Naive thymus-derived CD4-positive, alpha-beta T cell (primary cell): ENCODE measurements at regions not wholly inside any gene's neighbourhood (a gene's known extent, or its start where the extent isn't known, plus 50 kb on each side); places are given as distances from the start of the nearest gene placed in this dataset.

Experiments used
- ATAC-seq: fragments of 150-1000 bp; cut with Tn5 transposase; 2 replicates; pipeline ENCODE4 v1.10.0; 2021; ENCODE audit warnings: mild to moderate bottlenecking, moderate library complexity
- CTCF ChIA-PET: fragments of 350-600 bp; sonication (Branson Sonifier 250); formaldehyde crosslinking; loops from one replicate; lab custom pipeline; 2021; ENCODE audit warnings: antibody characterized with exemption; lab: Charles Lee
- POLR2A ChIA-PET: fragments of 350-600 bp; sonication (Branson Sonifier 250); formaldehyde crosslinking; loops from one replicate; lab custom pipeline; 2021; ENCODE audit warnings: antibody characterized with exemption, inconsistent platforms; lab: Charles Lee
- DNase-seq, 9 donors: peaks; one replicate each; pipeline versions ENCODE4 v3.0.0 to v3.0.0-alpha.2; 2020 to 2022; ENCODE audit warnings: mixed read lengths in 1 of 9
- H3K27ac ChIP-seq: one replicate; pipeline ENCODE4 v1.7.0; 2013; ENCODE audit warnings: mild to moderate bottlenecking, low read depth, low read length, moderate library complexity
- H3K27me3 ChIP-seq, 2 donors: one replicate each; pipeline ENCODE4 v1.7.0; 2013; ENCODE audit warnings: low read length in 2 of 2, mild to moderate bottlenecking in 2 of 2, moderate library complexity in 2 of 2; ENCODE audit not compliant: control insufficient read depth in 2 of 2, insufficient read depth in 2 of 2
- H3K36me3 ChIP-seq, 3 experiments: 1 replicate in 2 of 3; 2 replicates in 1 of 3; pipeline ENCODE4 v1.7.0; 2013; ENCODE audit warnings: low read length in 3 of 3, mild to moderate bottlenecking in 3 of 3, moderate library complexity in 1 of 3; ENCODE audit not compliant: insufficient read depth in 3 of 3, control insufficient read depth in 2 of 3
- H3K4me1 ChIP-seq, 2 donors: one replicate each; pipeline ENCODE4 v1.7.0; 2013; ENCODE audit warnings: low read length in 2 of 2, mild to moderate bottlenecking in 2 of 2, moderate library complexity in 1 of 2; ENCODE audit not compliant: control insufficient read depth in 2 of 2, insufficient read depth in 2 of 2
- H3K4me3 ChIP-seq: 2 replicates; pipeline ENCODE4 v1.7.0; 2013; ENCODE audit warnings: mild to moderate bottlenecking, low read length
- H3K9me3 ChIP-seq, 3 experiments: 1 replicate in 2 of 3; 2 replicates in 1 of 3; pipeline ENCODE4 v1.7.0; 2013; ENCODE audit warnings: low read length in 3 of 3; ENCODE audit not compliant: control insufficient read depth in 2 of 3
- H3K27ac Mint-ChIP-seq, 9 donors: one replicate each; pipeline ENCODE4 v1.8.0; 2020 to 2022; ENCODE audit warnings: mixed read lengths in 9 of 9, mild to moderate bottlenecking in 8 of 9, moderate library complexity in 5 of 9, inconsistent platforms in 2 of 9
- H3K27me3 Mint-ChIP-seq, 5 donors: one replicate each; pipeline ENCODE4 v1.8.0; 2021 to 2022; ENCODE audit warnings: mixed read lengths in 5 of 5, mild to moderate bottlenecking in 1 of 5
- H3K36me3 Mint-ChIP-seq, 5 donors: one replicate each; pipeline ENCODE4 v1.8.0; 2020 to 2022; ENCODE audit warnings: mixed read lengths in 5 of 5, mild to moderate bottlenecking in 3 of 5, inconsistent platforms in 1 of 5
- H3K4me1 Mint-ChIP-seq, 7 donors: one replicate each; pipeline ENCODE4 v1.8.0; 2020 to 2022; ENCODE audit warnings: mixed read lengths in 7 of 7, mild to moderate bottlenecking in 3 of 7, inconsistent platforms in 1 of 7
- H3K4me3 Mint-ChIP-seq, 10 donors: one replicate each; pipeline ENCODE4 v1.8.0; 2020 to 2022; ENCODE audit warnings: mild to moderate bottlenecking in 10 of 10, mixed read lengths in 10 of 10, moderate library complexity in 6 of 10, inconsistent platforms in 2 of 10
- H3K9me3 Mint-ChIP-seq, 11 donors: one replicate each; pipeline ENCODE4 v1.8.0; 2020 to 2022; ENCODE audit warnings: mixed read lengths in 11 of 11, mild to moderate bottlenecking in 4 of 11, inconsistent platforms in 1 of 11, moderate library complexity in 1 of 11
- intact Hi-C, 2 donors: fragments of 100-400 bp; cut with micrococcal nuclease; formaldehyde crosslinking; loops; one replicate each; pipeline ENCODE4 v1.15.1; 2023

- Mint-ChIP-seq H3K4me3 (no peak overlapping the region), H3K27ac (no peak overlapping the region), H3K36me3 (no peaks in the 10 kb centered on the region), H3K9me3 (peaks cover 0 to 7% (median 1%) of the 10 kb centered on the region in 11 donors), H3K27me3 (no peaks in the 10 kb centered on the region), H3K4me1 (no peaks in the 10 kb centered on the region)
- intact Hi-C loops = no loop called here
- no peak overlapping the region for H3K27ac ChIP-seq
- no peak overlapping the region for H3K4me3 ChIP-seq
- H3K27me3 ChIP-seq = no peaks in the 10 kb centered on the region
- H3K4me1 ChIP-seq = no peaks in the 10 kb centered on the region
- DNase-seq (no peak), ATAC-seq (no peak)
- ChIA-PET CTCF (no interaction called here), POLR2A (no interaction called here)
- H3K9me3 ChIP-seq = no peaks in the 10 kb centered on the region
- H3K36me3 ChIP-seq = no peaks in the 10 kb centered on the region
Measured at GRCh38 chr3:144636833-144637232, 665.2 kb downstream of the DIPK2A start.

GRCh38 chr3:144638009-144638408 is 666.4 kb downstream of the DIPK2A start:
- ATAC-seq = no peak
- Mint-ChIP-seq H3K4me1 (no peaks in the 10 kb centered on the region), H3K36me3 (no peaks in the 10 kb centered on the region), H3K27me3 (no peaks in the 10 kb centered on the region), H3K9me3 (peaks cover 0 to 7% (median 0%) of the 10 kb centered on the region in 11 donors), H3K4me3 (no peak overlapping the region), H3K27ac (no peak overlapping the region)
- H3K4me1 ChIP-seq = no peaks in the 10 kb centered on the region
- no peak for DNase-seq
- intact Hi-C loops = no loop called here
- H3K27ac ChIP-seq = no peak overlapping the region
- no peak overlapping the region for H3K4me3 ChIP-seq
- POLR2A ChIA-PET = no interaction called here
- CTCF ChIA-PET = no interaction called here
- no peaks in the 10 kb centered on the region for H3K9me3 ChIP-seq
- no peaks in the 10 kb centered on the region for H3K27me3 ChIP-seq
- no peaks in the 10 kb centered on the region for H3K36me3 ChIP-seq

GRCh38 chr3:144643771-144644198 is 672.2 kb downstream of the DIPK2A start:
- Histone ChIP-seq H3K27me3 (no peaks in the 10 kb centered on the region), H3K4me1 (no peaks in the 10 kb centered on the region), H3K27ac (no peak overlapping the region), H3K36me3 (no peaks in the 10 kb centered on the region), H3K4me3 (no peak overlapping the region), H3K9me3 (no peaks in the 10 kb centered on the region)
- no peak for ATAC-seq
- ChIA-PET CTCF (no interaction called here), POLR2A (no interaction called here)
- Mint-ChIP-seq H3K36me3 (no peaks in the 10 kb centered on the region), H3K4me3 (no peak overlapping the region), H3K4me1 (no peaks in the 10 kb centered on the region), H3K27me3 (peaks cover 0 to 4% (median 0%) of the 10 kb centered on the region in 5 donors), H3K27ac (no peak overlapping the region), H3K9me3 (peaks cover 0 to 7% (median 0%) of the 10 kb centered on the region in 11 donors)
- no peak for DNase-seq
- intact Hi-C loops = no loop called here

GRCh38 chr3:144645300-144645699 is 673.7 kb downstream of the DIPK2A start:
- ChIA-PET POLR2A (no interaction called here), CTCF (no interaction called here)
- no peaks in the 10 kb centered on the region for H3K36me3 Mint-ChIP-seq
- no peak overlapping the region for H3K4me3 Mint-ChIP-seq
- Histone ChIP-seq H3K27ac (no peak overlapping the region), H3K27me3 (no peaks in the 10 kb centered on the region), H3K9me3 (no peaks in the 10 kb centered on the region), H3K4me1 (no peaks in the 10 kb centered on the region), H3K36me3 (no peaks in the 10 kb centered on the region), H3K4me3 (no peak overlapping the region)
- no peak for DNase-seq
- peaks cover 0 to 4% (median 0%) of the 10 kb centered on the region in 5 donors for H3K27me3 Mint-ChIP-seq
- intact Hi-C loops = no loop called here
- H3K27ac Mint-ChIP-seq = no peak overlapping the region
- peaks cover 0 to 4% (median 0%) of the 10 kb centered on the region in 11 donors for H3K9me3 Mint-ChIP-seq
- no peaks in the 10 kb centered on the region for H3K4me1 Mint-ChIP-seq
- no peak for ATAC-seq

- H3K4me3 Mint-ChIP-seq = no peak overlapping the region
- Histone ChIP-seq H3K4me1 (no peaks in the 10 kb centered on the region), H3K9me3 (no peaks in the 10 kb centered on the region), H3K36me3 (no peaks in the 10 kb centered on the region), H3K27me3 (no peaks in the 10 kb centered on the region), H3K27ac (no peak overlapping the region), H3K4me3 (no peak overlapping the region)
- intact Hi-C loops = no loop called here
- H3K27ac Mint-ChIP-seq = no peak overlapping the region
- no peaks in the 10 kb centered on the region for H3K36me3 Mint-ChIP-seq
- H3K9me3 Mint-ChIP-seq = peaks cover 0 to 2% (median 0%) of the 10 kb centered on the region in 11 donors
- no peaks in the 10 kb centered on the region for H3K4me1 Mint-ChIP-seq
- no peak for ATAC-seq
- no peaks in the 10 kb centered on the region for H3K27me3 Mint-ChIP-seq
- POLR2A ChIA-PET = no interaction called here
- DNase-seq = no peak
- CTCF ChIA-PET = no interaction called here
Measured at GRCh38 chr3:144650380-144650779, 678.8 kb downstream of the DIPK2A start.

- ChIA-PET CTCF (no interaction called here), POLR2A (no interaction called here)
- H3K9me3 Mint-ChIP-seq = peaks cover 0 to 3% (median 0%) of the 10 kb centered on the region in 11 donors
- no peaks in the 10 kb centered on the region for H3K4me1 ChIP-seq
- no peaks in the 10 kb centered on the region for H3K9me3 ChIP-seq
- H3K36me3 ChIP-seq = no peaks in the 10 kb centered on the region
- H3K27ac ChIP-seq = no peak overlapping the region
- ATAC-seq (no peak), DNase-seq (no peak)
- H3K4me1 Mint-ChIP-seq = no peaks in the 10 kb centered on the region
- H3K4me3 Mint-ChIP-seq = no peak overlapping the region
- no peaks in the 10 kb centered on the region for H3K27me3 ChIP-seq
- H3K4me3 ChIP-seq = no peak overlapping the region
- H3K36me3 Mint-ChIP-seq = no peaks in the 10 kb centered on the region
- H3K27ac Mint-ChIP-seq = no peak overlapping the region
- intact Hi-C loops = no loop called here
- no peaks in the 10 kb centered on the region for H3K27me3 Mint-ChIP-seq
Measured at GRCh38 chr3:144652573-144652972, 681.0 kb downstream of the DIPK2A start.

- H3K9me3 Mint-ChIP-seq = peaks cover 0 to 5% (median 0%) of the 10 kb centered on the region in 11 donors
- intact Hi-C loops = no loop called here
- Histone ChIP-seq H3K9me3 (no peaks in the 10 kb centered on the region), H3K4me1 (no peaks in the 10 kb centered on the region), H3K36me3 (no peaks in the 10 kb centered on the region), H3K27ac (no peak overlapping the region), H3K27me3 (no peaks in the 10 kb centered on the region), H3K4me3 (no peak overlapping the region)
- no peak overlapping the region for H3K27ac Mint-ChIP-seq
- DNase-seq (no peak), ATAC-seq (no peak)
- no peaks in the 10 kb centered on the region for H3K4me1 Mint-ChIP-seq
- ChIA-PET POLR2A (no interaction called here), CTCF (no interaction called here)
- H3K4me3 Mint-ChIP-seq = no peak overlapping the region
- H3K27me3 Mint-ChIP-seq = no peaks in the 10 kb centered on the region
- no peaks in the 10 kb centered on the region for H3K36me3 Mint-ChIP-seq
Measured at GRCh38 chr3:144655423-144655822, 683.8 kb downstream of the DIPK2A start.
